ENCODE measurements at regions not wholly inside any gene's neighbourhood (a gene's known extent, or its start where the extent isn't known, plus 50 kb on each side); places are given as distances from the start of the nearest gene placed in this dataset.

GRCh38 chr1:203401199-203401877 is 50.4 kb upstream of the FMOD start:
- TF ChIP-seq EZH2 (IDR thresholded peaks at IDR 0.05; ENCODE audit: low read length, unreplicated experiment) (no peak), EZH2phosphoT487 (IDR thresholded peaks at IDR 0.05; ENCODE audit: borderline replicate concordance, low read length) (no peak)
- TF ChIP-seq, protein P1, sequence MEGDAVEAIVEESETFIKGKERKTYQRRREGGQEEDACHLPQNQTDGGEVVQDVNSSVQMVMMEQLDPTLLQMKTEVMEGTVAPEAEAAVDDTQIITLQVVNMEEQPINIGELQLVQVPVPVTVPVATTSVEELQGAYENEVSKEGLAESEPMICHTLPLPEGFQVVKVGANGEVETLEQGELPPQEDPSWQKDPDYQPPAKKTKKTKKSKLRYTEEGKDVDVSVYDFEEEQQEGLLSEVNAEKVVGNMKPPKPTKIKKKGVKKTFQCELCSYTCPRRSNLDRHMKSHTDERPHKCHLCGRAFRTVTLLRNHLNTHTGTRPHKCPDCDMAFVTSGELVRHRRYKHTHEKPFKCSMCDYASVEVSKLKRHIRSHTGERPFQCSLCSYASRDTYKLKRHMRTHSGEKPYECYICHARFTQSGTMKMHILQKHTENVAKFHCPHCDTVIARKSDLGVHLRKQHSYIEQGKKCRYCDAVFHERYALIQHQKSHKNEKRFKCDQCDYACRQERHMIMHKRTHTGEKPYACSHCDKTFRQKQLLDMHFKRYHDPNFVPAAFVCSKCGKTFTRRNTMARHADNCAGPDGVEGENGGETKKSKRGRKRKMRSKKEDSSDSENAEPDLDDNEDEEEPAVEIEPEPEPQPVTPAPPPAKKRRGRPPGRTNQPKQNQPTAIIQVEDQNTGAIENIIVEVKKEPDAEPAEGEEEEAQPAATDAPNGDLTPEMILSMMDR (conservative IDR thresholded peaks at IDR 0.05; ENCODE audit: low read depth, low read length): no peak
